ENCODE measurements at regions not wholly inside any gene's neighbourhood (a gene's known extent, or its start where the extent isn't known, plus 50 kb on each side); places are given as distances from the start of the nearest gene placed in this dataset.
"Not testable (repeated sequence)": the region's sequence is repeated elsewhere in the genome, so short reads cannot be mapped to it uniquely, and the experiment has no call there.

DNA sequence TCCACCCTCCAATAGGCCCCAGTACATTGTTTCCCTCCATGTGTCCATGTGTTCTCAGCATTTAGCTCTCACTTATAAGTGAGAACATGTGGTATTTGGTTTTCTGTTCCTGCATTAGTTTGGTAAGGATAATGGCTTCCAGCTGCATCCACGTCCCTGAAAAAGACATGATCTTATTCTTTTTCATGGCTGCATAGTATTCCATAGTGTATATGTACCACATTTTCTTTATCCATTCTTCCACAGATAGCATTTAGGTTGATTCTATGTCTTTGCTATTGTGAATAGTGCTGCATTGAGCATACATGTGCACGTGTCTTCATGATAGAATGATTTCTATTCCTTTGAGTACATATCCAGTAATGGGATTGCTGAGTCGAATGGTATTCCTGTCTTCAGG is 114.0 kb upstream of the ABCB5 start:
- TF ChIP-seq, protein P1, sequence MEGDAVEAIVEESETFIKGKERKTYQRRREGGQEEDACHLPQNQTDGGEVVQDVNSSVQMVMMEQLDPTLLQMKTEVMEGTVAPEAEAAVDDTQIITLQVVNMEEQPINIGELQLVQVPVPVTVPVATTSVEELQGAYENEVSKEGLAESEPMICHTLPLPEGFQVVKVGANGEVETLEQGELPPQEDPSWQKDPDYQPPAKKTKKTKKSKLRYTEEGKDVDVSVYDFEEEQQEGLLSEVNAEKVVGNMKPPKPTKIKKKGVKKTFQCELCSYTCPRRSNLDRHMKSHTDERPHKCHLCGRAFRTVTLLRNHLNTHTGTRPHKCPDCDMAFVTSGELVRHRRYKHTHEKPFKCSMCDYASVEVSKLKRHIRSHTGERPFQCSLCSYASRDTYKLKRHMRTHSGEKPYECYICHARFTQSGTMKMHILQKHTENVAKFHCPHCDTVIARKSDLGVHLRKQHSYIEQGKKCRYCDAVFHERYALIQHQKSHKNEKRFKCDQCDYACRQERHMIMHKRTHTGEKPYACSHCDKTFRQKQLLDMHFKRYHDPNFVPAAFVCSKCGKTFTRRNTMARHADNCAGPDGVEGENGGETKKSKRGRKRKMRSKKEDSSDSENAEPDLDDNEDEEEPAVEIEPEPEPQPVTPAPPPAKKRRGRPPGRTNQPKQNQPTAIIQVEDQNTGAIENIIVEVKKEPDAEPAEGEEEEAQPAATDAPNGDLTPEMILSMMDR (conservative IDR thresholded peaks at IDR 0.05; ENCODE audit: low read depth in 2 of 2) = not testable (repeated sequence)
- TF ChIP-seq EZH2phosphoT487 (IDR thresholded peaks at IDR 0.05; ENCODE audit: unreplicated experiment); POLR2AphosphoS5 (IDR thresholded peaks at IDR 0.05; ENCODE audit: low read depth); CREB1 (CRISPR knock-in tag; IDR thresholded peaks at IDR 0.05; ENCODE audit: low read depth); JUNB (IDR thresholded peaks at IDR 0.05; ENCODE audit: unreplicated experiment); EZH2 (IDR thresholded peaks at IDR 0.05; ENCODE audit: low read depth, unreplicated experiment): not testable (repeated sequence)
- TF ChIP-seq, protein P2, sequence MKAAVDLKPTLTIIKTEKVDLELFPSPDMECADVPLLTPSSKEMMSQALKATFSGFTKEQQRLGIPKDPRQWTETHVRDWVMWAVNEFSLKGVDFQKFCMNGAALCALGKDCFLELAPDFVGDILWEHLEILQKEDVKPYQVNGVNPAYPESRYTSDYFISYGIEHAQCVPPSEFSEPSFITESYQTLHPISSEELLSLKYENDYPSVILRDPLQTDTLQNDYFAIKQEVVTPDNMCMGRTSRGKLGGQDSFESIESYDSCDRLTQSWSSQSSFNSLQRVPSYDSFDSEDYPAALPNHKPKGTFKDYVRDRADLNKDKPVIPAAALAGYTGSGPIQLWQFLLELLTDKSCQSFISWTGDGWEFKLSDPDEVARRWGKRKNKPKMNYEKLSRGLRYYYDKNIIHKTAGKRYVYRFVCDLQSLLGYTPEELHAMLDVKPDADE (IDR thresholded peaks at IDR 0.05) = not testable (repeated sequence)
- TF ChIP-seq, protein P3, sequence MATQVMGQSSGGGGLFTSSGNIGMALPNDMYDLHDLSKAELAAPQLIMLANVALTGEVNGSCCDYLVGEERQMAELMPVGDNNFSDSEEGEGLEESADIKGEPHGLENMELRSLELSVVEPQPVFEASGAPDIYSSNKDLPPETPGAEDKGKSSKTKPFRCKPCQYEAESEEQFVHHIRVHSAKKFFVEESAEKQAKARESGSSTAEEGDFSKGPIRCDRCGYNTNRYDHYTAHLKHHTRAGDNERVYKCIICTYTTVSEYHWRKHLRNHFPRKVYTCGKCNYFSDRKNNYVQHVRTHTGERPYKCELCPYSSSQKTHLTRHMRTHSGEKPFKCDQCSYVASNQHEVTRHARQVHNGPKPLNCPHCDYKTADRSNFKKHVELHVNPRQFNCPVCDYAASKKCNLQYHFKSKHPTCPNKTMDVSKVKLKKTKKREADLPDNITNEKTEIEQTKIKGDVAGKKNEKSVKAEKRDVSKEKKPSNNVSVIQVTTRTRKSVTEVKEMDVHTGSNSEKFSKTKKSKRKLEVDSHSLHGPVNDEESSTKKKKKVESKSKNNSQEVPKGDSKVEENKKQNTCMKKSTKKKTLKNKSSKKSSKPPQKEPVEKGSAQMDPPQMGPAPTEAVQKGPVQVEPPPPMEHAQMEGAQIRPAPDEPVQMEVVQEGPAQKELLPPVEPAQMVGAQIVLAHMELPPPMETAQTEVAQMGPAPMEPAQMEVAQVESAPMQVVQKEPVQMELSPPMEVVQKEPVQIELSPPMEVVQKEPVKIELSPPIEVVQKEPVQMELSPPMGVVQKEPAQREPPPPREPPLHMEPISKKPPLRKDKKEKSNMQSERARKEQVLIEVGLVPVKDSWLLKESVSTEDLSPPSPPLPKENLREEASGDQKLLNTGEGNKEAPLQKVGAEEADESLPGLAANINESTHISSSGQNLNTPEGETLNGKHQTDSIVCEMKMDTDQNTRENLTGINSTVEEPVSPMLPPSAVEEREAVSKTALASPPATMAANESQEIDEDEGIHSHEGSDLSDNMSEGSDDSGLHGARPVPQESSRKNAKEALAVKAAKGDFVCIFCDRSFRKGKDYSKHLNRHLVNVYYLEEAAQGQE (IDR thresholded peaks at IDR 0.05; ENCODE audit: unreplicated experiment) = not testable (repeated sequence)
